ENCODE measurements at regions not wholly inside any gene's neighbourhood (a gene's known extent, or its start where the extent isn't known, plus 50 kb on each side); places are given as distances from the start of the nearest gene placed in this dataset.

DNA sequence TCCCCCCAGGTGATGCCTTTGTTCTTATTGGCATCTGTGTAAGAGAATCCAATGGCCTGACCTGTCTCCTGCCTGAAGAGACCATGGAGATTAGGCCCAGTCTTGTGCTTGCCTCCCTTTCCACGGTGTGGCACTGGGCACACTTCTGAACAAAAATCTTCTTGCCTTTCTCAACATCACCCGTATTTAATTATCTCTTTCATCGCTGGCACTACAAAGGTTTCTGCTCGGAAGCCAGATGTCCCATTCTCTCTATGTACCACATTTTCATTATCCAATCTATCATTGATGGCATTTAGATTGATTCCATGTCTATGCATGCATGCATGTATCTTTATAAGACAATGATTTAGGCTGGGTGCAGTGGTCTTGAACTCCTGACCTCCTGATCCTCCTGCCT is 74.3 kb downstream of the SLC25A15 start:
- no peak for TF ChIP-seq JUND (IDR thresholded peaks at IDR 0.05; ENCODE audit: low read depth)
- in situ Hi-C loops (cut with HindIII; ENCODE audit: low pct_unique_long_range_greater_than_20kb, low sequenced_read_pairs), result no loop called here
- no peak for DNase-seq (ENCODE audit: low read depth in 1 of 2, low spot score in 1 of 2)

DNA sequence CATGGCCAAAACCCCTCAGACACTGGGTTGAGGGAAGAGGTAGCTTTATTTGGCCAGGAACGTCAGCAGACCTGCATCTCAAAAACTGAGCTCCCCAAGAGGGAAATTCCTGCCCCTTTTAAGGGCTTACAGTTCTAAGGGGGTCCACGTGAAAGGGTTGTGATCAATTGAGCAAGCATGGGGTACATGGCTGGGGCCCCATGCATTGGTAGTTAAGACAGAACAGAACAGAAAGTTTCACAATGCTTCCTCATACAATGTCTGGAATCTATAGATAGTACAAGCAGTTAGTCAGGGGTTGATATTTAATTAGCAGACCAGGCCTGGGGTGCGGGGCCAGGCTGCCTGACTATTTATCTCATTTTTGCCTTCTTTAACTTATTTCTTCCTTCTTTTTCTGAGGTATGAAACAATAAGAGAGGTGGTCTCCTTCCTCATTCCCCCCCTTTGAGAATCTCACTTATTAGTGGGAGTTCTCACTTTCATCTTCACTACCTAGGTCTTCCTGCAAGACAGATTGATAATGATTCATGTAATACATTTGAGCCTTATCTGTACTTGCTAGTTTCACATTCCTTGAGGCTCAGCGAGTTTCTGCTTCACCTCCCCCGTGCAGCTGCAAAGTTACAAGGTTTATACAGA is 84.8 kb downstream of the SLC25A15 start:
- in situ Hi-C loops (cut with HindIII; ENCODE audit: low pct_unique_long_range_greater_than_20kb, low sequenced_read_pairs), result no loop called here
- peak in 1 of 2 experiments; percentile 19 for DNase-seq (ENCODE audit: low read depth in 1 of 2, low spot score in 1 of 2)

DNA sequence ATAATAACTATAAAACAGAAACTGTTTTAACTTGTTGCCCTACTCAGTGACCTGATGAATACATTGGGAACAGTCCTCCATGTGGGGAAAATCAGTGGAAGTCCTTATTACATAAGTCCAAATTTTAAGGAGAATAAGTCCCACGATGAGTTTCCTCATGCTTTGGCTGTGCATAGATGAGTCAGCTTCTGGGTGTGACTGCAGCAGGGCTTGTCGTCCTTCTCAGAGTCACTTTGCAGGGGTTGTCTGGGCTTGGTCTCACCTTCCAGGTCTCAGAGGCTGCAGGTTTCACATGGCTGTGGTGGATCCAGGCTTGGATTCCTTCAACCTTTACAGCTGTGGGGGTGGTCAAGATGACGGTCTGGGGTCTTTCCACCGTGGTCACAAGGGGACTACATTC is 85.6 kb downstream of the SLC25A15 start:
- in situ Hi-C loops (cut with HindIII; ENCODE audit: low pct_unique_long_range_greater_than_20kb, low sequenced_read_pairs), result no loop called here
- DNase-seq (ENCODE audit: low read depth in 1 of 2, low spot score in 1 of 2), result no peak
- no peak for TF ChIP-seq JUND (IDR thresholded peaks at IDR 0.05; ENCODE audit: low read depth)

More for the DNA sequence above, 84.8 kb downstream of the SLC25A15 start:
- TF ChIP-seq JUND (IDR thresholded peaks at IDR 0.05; ENCODE audit: low read depth), result no peak

DNA sequence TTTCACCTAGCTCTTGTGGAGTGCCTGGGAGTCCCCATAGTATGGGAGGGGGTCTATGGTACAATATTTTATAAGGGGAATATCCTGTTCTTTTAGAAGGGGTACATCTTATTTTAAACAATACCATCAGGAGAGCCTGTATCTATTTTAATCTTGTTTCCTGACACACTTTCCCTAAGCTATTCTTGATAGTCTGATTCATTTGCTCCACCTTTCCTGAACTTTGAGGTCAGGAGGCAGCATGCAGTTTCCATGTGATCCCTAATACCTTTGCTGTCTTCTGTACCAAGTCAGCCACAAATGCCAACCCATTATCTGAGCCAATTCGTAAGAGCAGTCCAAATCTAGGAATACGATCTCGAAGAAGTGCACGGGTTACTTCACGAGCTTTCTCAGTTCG is 86.2 kb downstream of the SLC25A15 start:
- no peak for TF ChIP-seq JUND (IDR thresholded peaks at IDR 0.05; ENCODE audit: low read depth)
- in situ Hi-C loops (cut with HindIII; ENCODE audit: low pct_unique_long_range_greater_than_20kb, low sequenced_read_pairs), result no loop called here
- DNase-seq (ENCODE audit: low read depth in 1 of 2, low spot score in 1 of 2), result no peak

DNA sequence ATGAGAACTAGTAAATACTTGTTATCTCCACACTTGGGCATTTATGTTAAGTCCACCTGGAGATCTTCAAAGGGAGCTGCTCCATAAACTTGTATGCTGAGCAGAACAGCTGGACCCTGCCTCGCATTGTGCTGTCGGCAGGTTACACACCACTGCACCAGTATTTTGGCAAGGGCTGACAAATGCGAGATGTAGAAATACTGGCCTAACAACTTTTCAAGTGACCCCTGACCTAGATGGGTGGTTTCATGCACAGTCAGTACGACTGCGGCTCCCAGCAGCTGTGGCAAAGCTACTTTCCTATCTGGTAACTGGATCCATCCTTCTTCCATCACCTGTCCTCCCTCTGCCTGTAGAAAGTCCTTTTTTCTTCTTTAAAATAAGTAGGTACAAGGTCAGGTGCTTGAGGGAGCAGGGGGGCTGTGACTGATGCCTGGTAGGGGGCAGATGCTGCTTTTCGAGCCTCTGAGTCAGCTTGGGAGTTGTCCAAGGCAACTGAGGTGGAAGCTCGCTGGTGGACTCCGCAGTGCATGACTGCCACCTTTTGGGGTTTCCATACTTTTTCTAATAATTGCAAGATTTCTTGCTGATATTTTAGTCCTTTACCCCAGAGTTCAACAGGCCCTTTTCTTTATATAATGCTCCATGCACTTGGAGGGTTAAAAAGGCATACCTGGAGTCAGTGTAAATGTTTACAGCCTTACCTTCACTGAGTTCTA is 86.8 kb downstream of the SLC25A15 start:
- DNase-seq (ENCODE audit: low read depth in 1 of 2, low spot score in 1 of 2), result no peak
- TF ChIP-seq JUND (IDR thresholded peaks at IDR 0.05; ENCODE audit: low read depth), result no peak
- in situ Hi-C loops (cut with HindIII; ENCODE audit: low pct_unique_long_range_greater_than_20kb, low sequenced_read_pairs), result no loop called here

DNA sequence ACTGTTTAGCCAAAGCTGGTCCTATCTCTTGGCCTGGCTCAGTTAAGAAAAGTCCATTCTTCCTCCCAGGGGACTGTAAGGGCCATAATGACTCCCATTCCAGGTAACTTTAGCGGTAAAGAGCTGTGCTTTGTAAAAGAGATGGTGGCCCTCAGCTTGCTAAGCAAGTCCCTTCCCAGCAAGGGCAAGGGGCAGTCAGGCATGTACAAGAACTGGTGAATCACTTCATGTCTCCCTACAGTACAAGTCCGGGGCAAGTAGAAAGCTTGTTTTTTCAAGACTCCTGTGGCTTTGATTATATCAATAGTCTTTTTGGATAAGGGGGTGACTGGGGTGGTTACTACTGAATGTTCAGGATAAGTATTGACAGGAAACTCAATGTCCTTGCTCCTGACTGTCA is 88.9 kb downstream of the SLC25A15 start:
- no peak for TF ChIP-seq JUND (IDR thresholded peaks at IDR 0.05; ENCODE audit: low read depth)
- in situ Hi-C loops (cut with HindIII; ENCODE audit: low pct_unique_long_range_greater_than_20kb, low sequenced_read_pairs), result no loop called here
- DNase-seq (ENCODE audit: low read depth in 1 of 2, low spot score in 1 of 2), result no peak

DNA sequence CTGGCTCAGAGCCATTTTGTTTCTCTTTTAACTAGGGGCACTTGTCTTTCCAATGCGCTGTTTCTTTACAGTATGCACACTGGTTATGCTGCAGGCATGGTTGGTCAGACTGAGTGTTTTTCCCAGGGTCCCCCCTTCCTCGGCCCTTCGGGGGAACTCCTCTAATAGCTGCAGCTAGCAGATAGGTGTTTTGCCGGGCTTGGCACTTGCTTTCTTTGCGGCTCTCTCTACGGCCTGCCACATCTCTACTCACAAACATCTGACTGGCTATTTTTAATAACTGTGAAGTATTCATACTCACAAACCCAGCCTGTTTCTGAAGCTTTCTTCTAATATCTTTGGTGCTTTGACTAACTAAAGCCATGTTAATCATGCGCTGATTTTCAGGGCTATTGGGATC is 89.4 kb downstream of the SLC25A15 start:
- no peak for DNase-seq (ENCODE audit: low read depth in 1 of 2, low spot score in 1 of 2)
- no peak for TF ChIP-seq JUND (IDR thresholded peaks at IDR 0.05; ENCODE audit: low read depth)
- in situ Hi-C loops (cut with HindIII; ENCODE audit: low pct_unique_long_range_greater_than_20kb, low sequenced_read_pairs), result no loop called here

Data from T47D (cell line).